Cardiac septum (tissue), 1 donor: ENCODE measurements at regions not wholly inside any gene's neighbourhood (a gene's known extent, or its start where the extent isn't known, plus 50 kb on each side); places are given as distances from the start of the nearest gene placed in this dataset.

ENCODE experiments used
- DNase-seq: peaks from one replicate; pipeline ENCODE4 v3.0.0-alpha.2; 2020; ENCODE audit warnings: low spot score
- intact Hi-C: fragments of 100-400 bp; cut with DNase I; formaldehyde crosslinking; loops from one replicate; pipeline ENCODE4 v1.14.0; 2022
- donor health status: DM: no; HTN: no; CAD: no.

DNA sequence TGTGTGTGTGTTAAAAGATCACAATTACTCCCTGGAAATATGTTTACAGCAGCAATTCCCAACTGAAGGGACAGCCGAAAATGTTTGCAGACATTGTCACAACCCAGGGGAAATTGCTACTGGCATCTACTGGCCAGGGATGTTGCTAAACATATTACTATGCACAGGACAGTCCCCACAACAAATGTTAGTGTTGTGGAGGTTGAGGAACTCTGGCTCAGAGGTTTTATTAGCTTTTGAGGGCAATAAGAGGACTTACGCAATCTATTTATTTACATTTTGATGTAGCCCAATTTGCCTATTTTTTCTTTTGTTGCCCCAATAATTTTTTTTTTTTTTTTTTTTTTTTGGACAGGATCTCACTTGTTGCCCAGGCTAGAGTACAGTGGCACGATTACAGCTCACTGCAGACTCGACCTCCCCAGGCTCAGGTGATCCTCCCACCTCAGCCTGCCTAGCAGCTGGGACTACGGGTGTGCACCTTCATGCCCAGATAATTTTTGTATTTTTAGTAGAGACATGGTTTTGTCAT, 154.1 kb downstream of the RPS12 start:
- intact Hi-C loops, result loop anchor here (10.0 kb wide), 2 partner anchors 276 to 396 kb away; partner anchors contain the start of gene EYA4
- no peak for DNase-seq

GRCh38 chr6:132969196-132969595, 154.8 kb downstream of the RPS12 start:
- DNase-seq, result no peak
- intact Hi-C loops, result loop anchor here (10.0 kb wide), 2 partner anchors 276 to 396 kb away; partner anchors contain the start of gene EYA4

DNA sequence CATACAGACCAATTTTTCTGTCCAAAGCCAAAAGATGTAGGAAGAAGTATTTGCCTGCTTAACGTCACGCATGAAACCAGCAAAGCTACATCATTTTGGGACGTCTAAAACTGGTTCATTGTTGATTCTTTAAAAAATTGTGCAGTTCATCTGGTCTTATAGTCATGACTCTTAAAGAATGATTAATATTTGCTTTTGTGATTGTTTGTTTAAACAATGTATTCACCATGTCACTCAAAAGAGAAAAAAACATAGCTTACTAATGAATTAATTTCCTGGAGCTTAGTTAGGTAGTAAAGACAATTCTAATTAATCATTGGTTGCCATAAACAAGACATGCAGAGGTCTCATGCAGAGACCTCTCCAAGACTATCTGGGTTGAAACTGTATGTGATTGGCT, 157.3 kb downstream of the RPS12 start:
- intact Hi-C loops, result no loop called here
- no peak for DNase-seq

GRCh38 chr6:132972254-132972653, 157.9 kb downstream of the RPS12 start:
- no peak for DNase-seq
- intact Hi-C loops, result no loop called here

DNA sequence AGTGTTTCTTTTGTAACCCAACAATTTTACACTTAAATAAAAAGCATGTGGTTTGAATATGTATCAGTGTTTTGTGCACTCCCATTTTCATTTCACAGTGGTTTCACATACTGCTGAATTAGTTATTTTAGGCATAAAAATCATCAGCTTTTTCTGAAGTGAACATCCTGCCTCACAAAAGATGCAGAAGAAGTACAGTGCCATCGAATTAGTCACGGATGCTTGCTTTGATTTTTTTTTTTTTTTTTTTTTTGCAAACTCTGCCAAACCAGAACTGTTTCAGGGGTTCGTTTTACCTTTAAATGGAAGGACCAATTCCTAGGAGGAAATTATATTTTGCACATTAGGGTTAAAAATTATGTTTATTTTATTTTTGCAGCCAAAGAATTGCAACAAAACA, 158.6 kb downstream of the RPS12 start:
- DNase-seq, result no peak
- intact Hi-C loops, result no loop called here

DNA sequence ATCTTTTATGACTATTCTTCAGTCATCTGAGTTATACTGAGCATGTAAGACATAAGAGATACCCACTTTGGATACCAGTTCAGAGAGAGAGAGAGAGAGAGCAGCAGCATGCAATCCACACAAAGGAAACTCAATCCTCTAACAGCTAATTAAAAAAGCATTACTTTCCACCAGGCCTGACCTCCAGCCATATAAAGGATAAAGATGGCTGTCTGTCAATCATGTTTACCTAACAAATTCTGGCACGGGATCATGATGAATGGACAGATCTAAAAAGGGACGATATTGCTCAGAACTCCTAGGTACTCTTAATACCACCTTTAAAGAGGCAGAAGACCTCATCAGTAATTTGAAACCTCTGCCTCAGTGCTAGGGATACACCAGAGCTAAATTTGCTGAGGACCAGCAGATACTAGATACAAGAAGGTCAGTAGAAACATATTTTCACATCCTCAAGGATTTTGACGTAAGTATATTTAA, 159.2 kb downstream of the RPS12 start:
- no peak for DNase-seq
- intact Hi-C loops, result no loop called here

DNA sequence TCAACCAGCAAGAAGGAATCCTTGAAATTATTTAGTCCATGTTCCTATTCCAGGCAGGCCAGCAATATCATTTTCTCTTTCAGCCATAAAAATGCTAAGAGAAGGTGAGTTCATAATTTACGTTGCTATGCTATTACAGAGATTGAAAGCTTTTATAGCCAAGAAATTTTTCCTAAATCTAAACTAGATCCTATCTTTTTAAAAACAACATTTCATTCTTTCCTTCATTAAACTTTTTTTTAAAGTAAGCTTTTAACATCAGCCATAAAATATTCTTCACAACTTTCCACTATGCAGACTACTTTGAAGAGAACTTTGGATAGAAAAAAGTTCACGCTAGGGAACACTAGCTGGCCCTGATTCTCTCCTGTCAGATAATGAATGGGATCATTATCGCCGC, 159.8 kb downstream of the RPS12 start:
- intact Hi-C loops, result no loop called here

DNA sequence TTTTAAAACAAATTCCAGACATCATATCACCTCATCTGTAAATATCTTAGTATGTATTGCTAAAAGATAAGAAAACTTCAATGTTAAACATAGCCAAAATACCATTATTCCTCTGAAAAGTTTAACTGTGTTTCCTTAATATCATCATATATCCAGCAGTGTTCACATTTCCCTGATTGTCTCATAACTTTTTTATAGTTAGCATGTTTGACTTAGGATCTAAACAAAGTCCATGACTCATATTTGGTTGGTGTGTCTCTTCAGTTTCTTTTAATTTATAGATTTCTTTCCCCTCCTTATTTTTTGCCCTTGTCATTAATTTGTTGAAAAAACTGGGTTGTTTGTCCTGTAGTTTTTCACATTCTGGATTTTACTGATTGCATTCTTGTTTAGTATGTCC, 163.0 kb downstream of the RPS12 start:
- DNase-seq, result no peak
- intact Hi-C loops, result no loop called here

More for the DNA sequence above, 159.8 kb downstream of the RPS12 start:
- DNase-seq, result no peak

DNA sequence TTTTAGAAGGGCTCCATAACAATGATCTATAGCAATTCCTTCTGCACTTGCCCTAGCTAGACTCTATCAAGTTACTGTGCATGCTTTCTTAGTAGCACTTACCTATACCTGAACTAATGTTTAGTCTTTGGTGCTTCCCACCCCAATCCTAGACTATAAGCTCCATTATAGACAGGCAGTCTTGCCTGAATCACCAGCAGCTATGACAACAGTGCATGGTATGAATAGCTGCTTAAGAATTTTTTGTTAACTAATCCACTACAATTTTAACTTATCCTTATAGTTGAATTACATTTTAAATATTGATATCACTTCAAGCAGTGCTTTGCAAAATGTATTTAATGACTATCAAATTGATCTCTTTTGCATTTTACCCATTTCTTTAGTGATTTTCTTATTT, 164.3 kb downstream of the RPS12 start:
- no peak for DNase-seq
- intact Hi-C loops, result no loop called here

GRCh38 chr6:132993738-132994137, 179.4 kb downstream of the RPS12 start:
- no peak for DNase-seq
- intact Hi-C loops, result no loop called here

DNA sequence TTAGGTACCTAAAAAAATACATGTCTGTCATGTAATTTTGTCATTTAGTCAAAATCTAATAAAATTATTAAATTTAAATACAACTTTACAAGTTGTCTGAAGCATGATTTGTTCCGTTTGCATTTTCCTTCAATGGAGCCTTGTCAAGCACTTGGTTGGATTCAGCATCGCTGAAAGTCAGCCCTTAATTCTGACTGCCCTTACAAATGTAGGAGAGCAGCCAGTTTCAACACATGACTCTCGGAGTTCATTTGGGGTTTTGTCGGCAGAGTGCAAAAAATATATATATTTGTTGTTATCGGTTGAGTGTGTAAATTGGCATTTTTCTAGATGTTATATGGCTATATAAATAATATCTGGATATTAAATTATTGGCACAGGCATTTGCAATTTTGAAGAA, 180.6 kb downstream of the RPS12 start:
- intact Hi-C loops, result no loop called here

GRCh38 chr6:132995432-132995831, 181.1 kb downstream of the RPS12 start:
- intact Hi-C loops, result no loop called here

More for the DNA sequence above, 180.6 kb downstream of the RPS12 start:
- DNase-seq, result no peak

DNA sequence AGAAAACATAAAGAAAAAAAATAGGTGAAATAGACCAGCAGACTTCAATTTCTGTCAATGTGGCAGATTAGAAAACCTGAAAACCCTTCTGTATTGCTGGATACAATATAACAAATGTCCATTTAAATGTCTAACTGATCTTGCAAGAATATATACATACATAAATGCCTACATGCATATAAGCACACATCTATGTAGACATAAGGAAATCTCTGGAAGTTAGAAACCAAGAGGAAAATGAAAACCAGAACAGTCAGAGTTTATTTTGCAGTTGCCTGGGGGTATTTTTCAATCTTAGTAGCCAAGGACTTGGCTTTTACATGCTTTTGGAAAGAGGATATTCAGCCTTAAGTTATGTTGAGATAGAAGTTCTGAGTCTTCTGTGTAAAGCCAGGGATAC, 184.0 kb downstream of the RPS12 start:
- intact Hi-C loops, result no loop called here

More at GRCh38 chr6:132995432-132995831, 181.1 kb downstream of the RPS12 start:
- no peak for DNase-seq

DNA sequence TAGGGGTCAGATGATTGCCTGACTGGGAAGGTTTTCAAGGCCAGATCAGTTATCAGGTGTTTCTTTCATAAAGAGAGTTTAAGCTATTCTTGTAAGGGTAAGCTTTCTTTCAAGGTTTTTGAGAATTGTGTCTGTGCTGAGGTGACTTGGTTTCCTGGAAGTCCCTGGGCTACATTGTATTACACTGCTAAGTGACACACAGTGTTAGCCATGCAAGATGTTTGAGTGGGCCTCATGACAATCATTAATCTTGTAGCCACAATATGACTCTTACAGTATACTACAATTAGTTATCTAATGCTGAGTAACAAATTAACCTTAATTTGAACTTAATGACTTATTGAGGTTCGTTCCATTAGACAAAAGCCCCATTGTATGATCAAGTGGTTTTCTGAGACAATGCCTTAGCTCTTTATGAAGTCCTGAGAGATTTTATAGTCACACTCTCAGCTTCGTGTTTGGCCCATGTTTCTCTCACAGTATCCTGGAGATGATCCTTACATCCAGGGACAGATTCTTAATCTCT, 186.7 kb downstream of the RPS12 start:
- intact Hi-C loops, result no loop called here
- DNase-seq, result no peak

More for the DNA sequence above, 184.0 kb downstream of the RPS12 start:
- no peak for DNase-seq

DNA sequence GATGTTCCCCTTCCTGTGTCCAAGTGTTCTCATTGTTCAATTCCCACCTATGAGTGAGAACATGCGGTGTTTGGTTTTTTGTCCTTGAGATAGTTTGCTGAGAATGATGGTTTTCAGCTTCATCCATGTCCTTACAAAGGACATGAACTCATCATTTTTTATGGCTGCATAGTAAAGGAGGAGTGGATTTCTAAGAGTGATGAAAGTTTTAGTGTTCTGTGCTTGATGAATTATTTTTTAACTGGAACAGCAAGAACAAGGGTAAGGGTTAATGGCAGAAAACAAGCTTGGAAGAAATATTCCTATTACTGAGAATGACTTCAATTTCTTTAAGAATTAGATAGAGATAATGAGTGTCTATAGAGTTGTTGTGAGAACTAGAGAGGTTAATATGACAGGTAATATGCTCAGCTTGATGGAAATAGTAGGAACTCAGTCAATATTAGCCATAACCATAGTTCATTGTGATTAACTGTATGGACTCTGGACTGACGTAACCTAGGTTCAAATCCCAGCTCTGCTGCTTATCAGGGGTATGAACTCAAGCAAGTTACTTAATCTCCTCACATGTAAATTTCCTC, 190.0 kb downstream of the RPS12 start:
- intact Hi-C loops, result no loop called here

GRCh38 chr6:133012774-133013173, 198.4 kb downstream of the RPS12 start:
- DNase-seq, result no peak
- intact Hi-C loops, result no loop called here

More for the DNA sequence above, 190.0 kb downstream of the RPS12 start:
- no peak for DNase-seq

DNA sequence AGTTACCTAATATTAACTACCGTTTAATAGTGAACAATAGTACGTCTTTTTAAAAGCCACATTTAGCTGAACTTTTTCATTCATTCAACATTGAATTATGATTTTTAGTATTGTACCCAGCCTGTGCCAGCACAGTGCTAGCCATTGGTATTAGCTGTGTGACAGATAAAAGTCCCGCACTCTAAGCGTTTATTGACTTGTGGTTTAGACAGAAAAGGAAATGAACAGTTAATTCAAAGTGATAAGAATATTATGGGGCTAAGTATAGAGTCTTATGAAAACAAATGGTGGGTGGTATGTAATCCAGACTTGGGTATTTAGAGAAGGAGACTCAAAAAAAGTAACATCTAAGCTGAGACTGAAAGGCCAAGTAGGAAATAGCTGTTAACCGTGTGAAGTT, 202.3 kb downstream of the RPS12 start:
- DNase-seq, result no peak
- intact Hi-C loops, result no loop called here

GRCh38 chr6:133017581-133017980, 203.2 kb downstream of the RPS12 start:
- no peak for DNase-seq
- intact Hi-C loops, result no loop called here

GRCh38 chr6:133026705-133027104, 212.3 kb downstream of the RPS12 start:
- no peak for DNase-seq
- intact Hi-C loops, result no loop called here

- no peak for DNase-seq
- intact Hi-C loops, result no loop called here
Measured at GRCh38 chr6:133033263-133033662, 207.9 kb upstream of the EYA4 start.

- no peak for DNase-seq
- intact Hi-C loops, result no loop called here
Measured at GRCh38 chr6:133034509-133035206, 206.5 kb upstream of the EYA4 start.
